IMR-90 (cell line): ENCODE measurements at regions not wholly inside any gene's neighbourhood (a gene's known extent, or its start where the extent isn't known, plus 50 kb on each side); places are given as distances from the start of the nearest gene placed in this dataset.

Experiments used
- ATAC-seq: fragments of 200-7000 bp; cut with Tn5 transposase; 2 replicates; pipeline ENCODE4 v1.9.1; 2020; ENCODE audit warnings: low read depth, mild to moderate bottlenecking, moderate library complexity
- BruUV-seq: library from RNA; stranded (reverse); fragments of 400-500 nt; replicated peaks from 2 replicates; lab custom pipeline; 2021; lab: Mats Ljungman, UMichigan
- CTCF ChIA-PET: fragments of 300-600 bp; formaldehyde crosslinking; extraction: SDS; loops from one replicate; lab custom pipeline; 2021; ENCODE audit warnings: antibody characterized with exemption; lab: Yijun Ruan, JAX
- POLR2A ChIA-PET: fragments of 300-600 bp; sonication (Branson Sonifier 250); formaldehyde crosslinking; loops from one replicate; lab custom pipeline; 2022; ENCODE audit warnings: antibody characterized with exemption; ENCODE audit not compliant: unreplicated experiment; lab: Charles Lee
- DNase-seq: peaks from one replicate; pipeline ENCODE4 v3.0.0; 2013
- H2AFZ ChIP-seq: replicated peaks from 2 replicates; pipeline ENCODE3; 2013; ENCODE audit warnings: low read length, mild to moderate bottlenecking; ENCODE audit not compliant: poor library complexity
- H2AK5ac ChIP-seq: 2 replicates; pipeline ENCODE4 v1.6.1; 2013; ENCODE audit warnings: low read depth, low read length, inconsistent platforms
- H2AK9ac ChIP-seq: replicated peaks from 2 replicates; pipeline ENCODE3; 2013; ENCODE audit warnings: mild to moderate bottlenecking, low read depth, low read length, moderate library complexity; ENCODE audit not compliant: poor library complexity
- H2BK120ac ChIP-seq: 2 replicates; pipeline ENCODE4 v1.6.1; 2013; ENCODE audit warnings: low read depth, low read length, inconsistent platforms
- H2BK15ac ChIP-seq: 3 replicates; pipeline ENCODE4 v1.6.1; 2013; ENCODE audit warnings: low read depth, low read length, inconsistent platforms
- H2BK20ac ChIP-seq: 2 replicates; pipeline ENCODE4 v1.6.1; 2013; ENCODE audit warnings: low read depth, mild to moderate bottlenecking, inconsistent platforms, low read length, moderate library complexity
- H2BK5ac ChIP-seq: 2 replicates; pipeline ENCODE4 v1.6.1; 2013; ENCODE audit warnings: mild to moderate bottlenecking, low read depth, low read length, inconsistent platforms; ENCODE audit not compliant: poor library complexity, severe bottlenecking
- H3K14ac ChIP-seq: replicated peaks from 2 replicates; pipeline ENCODE4 v1.6.1; 2013; ENCODE audit warnings: low read depth, low read length, inconsistent platforms
- H3K18ac ChIP-seq: 2 replicates; pipeline ENCODE4 v1.6.1; 2013; ENCODE audit warnings: low read depth, low read length, control low read depth
- H3K23ac ChIP-seq: 2 replicates; pipeline ENCODE4 v1.6.1; 2013; ENCODE audit warnings: low read depth, low read length, inconsistent platforms
- H3K27ac ChIP-seq: 2 replicates; pipeline ENCODE4 v1.5.1; 2013; ENCODE audit warnings: mild to moderate bottlenecking, control low read depth, low read length; ENCODE audit not compliant: insufficient read depth
- H3K27me3 ChIP-seq: 2 replicates; pipeline ENCODE4 v1.6.1; 2013; ENCODE audit warnings: low read length; ENCODE audit not compliant: control insufficient read depth, insufficient read depth
- H3K36me3 ChIP-seq: 2 replicates; pipeline ENCODE4 v1.6.1; 2013; ENCODE audit warnings: low read length, mixed read lengths; ENCODE audit not compliant: control insufficient read depth, insufficient read depth
- H3K4ac ChIP-seq: 2 replicates; pipeline ENCODE4 v1.6.1; 2013; ENCODE audit warnings: low read depth, low read length, inconsistent platforms
- H3K4me1 ChIP-seq: 2 replicates; pipeline ENCODE4 v1.6.1; 2013; ENCODE audit warnings: low read length, mixed read lengths; ENCODE audit not compliant: control insufficient read depth, insufficient read depth
- H3K4me2 ChIP-seq: 2 replicates; pipeline ENCODE4 v1.6.1; 2013; ENCODE audit warnings: low read depth, mild to moderate bottlenecking, control low read depth, low read length, moderate library complexity
- H3K4me3 ChIP-seq: 2 replicates; pipeline ENCODE4 v1.5.1; 2013; ENCODE audit warnings: low read depth, mild to moderate bottlenecking, control low read depth, low read length, moderate library complexity; ENCODE audit not compliant: insufficient read depth
- H3K56ac ChIP-seq: 2 replicates; pipeline ENCODE4 v1.6.1; 2013; ENCODE audit warnings: low read length, inconsistent platforms; ENCODE audit not compliant: insufficient read depth; ENCODE audit errors: extremely low read depth
- H3K79me1 ChIP-seq, 2 experiments: 2 replicates each; pipeline ENCODE4 v1.6.1; 2013; ENCODE audit warnings: low read length in 2 of 2, inconsistent platforms in 1 of 2, low read depth in 1 of 2
- H3K9ac ChIP-seq: 2 replicates; pipeline ENCODE4 v1.6.1; 2013; ENCODE audit warnings: low read depth, low read length, control low read depth
- H3K9me1 ChIP-seq: 2 replicates; pipeline ENCODE4 v1.6.1; 2013; ENCODE audit warnings: low read length, inconsistent platforms; ENCODE audit not compliant: insufficient read depth
- H3K9me3 ChIP-seq: 2 replicates; pipeline ENCODE4 v1.6.1; 2013; ENCODE audit warnings: low read length; ENCODE audit not compliant: control insufficient read depth, insufficient read depth
- H4K20me1 ChIP-seq: 2 replicates; pipeline ENCODE4 v1.6.1; 2013; ENCODE audit warnings: low read length, inconsistent platforms; ENCODE audit not compliant: insufficient read depth
- H4K5ac ChIP-seq: 2 replicates; pipeline ENCODE4 v1.6.1; 2013; ENCODE audit warnings: mild to moderate bottlenecking, low read depth, low read length, control low read depth
- H4K8ac ChIP-seq, 2 experiments: 2 replicates each; pipeline ENCODE4 v1.6.1; 2013; ENCODE audit warnings: low read depth in 2 of 2, low read length in 2 of 2, control low read depth in 1 of 2, inconsistent platforms in 1 of 2
- H4K91ac ChIP-seq: 2 replicates; pipeline ENCODE4 v1.6.1; 2013; ENCODE audit warnings: low read depth, low read length, inconsistent platforms; ENCODE audit not compliant: insufficient read depth
- BHLHE40 ChIP-seq: fragments of 150-350 bp; IDR thresholded peaks from 2 replicates; pipeline ENCODE4 v1.6.1; 2016; ENCODE audit warnings: mild to moderate bottlenecking, low read depth, low read length
- CEBPB ChIP-seq: IDR thresholded peaks from 2 replicates; pipeline ENCODE4 v1.6.1; 2012; ENCODE audit warnings: low read depth, low read length, improper control_type of control experiment
- CHD1 ChIP-seq: IDR thresholded peaks from 2 replicates; pipeline ENCODE4 v1.6.1; 2012; ENCODE audit warnings: low read depth, low read length, improper control_type of control experiment
- FOS ChIP-seq: fragments of 150-350 bp; IDR thresholded peaks from 2 replicates; pipeline ENCODE4 v1.6.1; 2016; ENCODE audit warnings: low read depth, low read length
- MAFK ChIP-seq: IDR thresholded peaks from 2 replicates; pipeline ENCODE4 v1.6.1; 2012; ENCODE audit warnings: low read depth, low read length, improper control_type of control experiment
- MAZ ChIP-seq: IDR thresholded peaks from 2 replicates; pipeline ENCODE4 v1.6.1; 2012; ENCODE audit warnings: low read depth, mild to moderate bottlenecking, low read length, improper control_type of control experiment, moderate library complexity, borderline replicate concordance
- MXI1 ChIP-seq: IDR thresholded peaks from 2 replicates; pipeline ENCODE4 v1.6.1; 2012; ENCODE audit warnings: low read depth, mild to moderate bottlenecking, low read length, moderate library complexity, borderline replicate concordance
- NFE2L2 ChIP-seq: fragments of 150-350 bp; IDR thresholded peaks from 2 replicates; pipeline ENCODE4 v1.6.1; 2016; ENCODE audit warnings: low read depth, mild to moderate bottlenecking, low read length
- RAD21 ChIP-seq: IDR thresholded peaks from 2 replicates; pipeline ENCODE4 v1.6.1; 2012; ENCODE audit warnings: low read length, improper control_type of control experiment
- RCOR1 ChIP-seq: IDR thresholded peaks from 2 replicates; pipeline ENCODE4 v1.6.1; 2012; ENCODE audit warnings: mild to moderate bottlenecking, low read length, improper control_type of control experiment; ENCODE audit not compliant: insufficient replicate concordance
- WGBS, 2 experiments: methylation state at CpG; one replicate each; pipeline versions ENCODE4 v1.1.5 to v1.1.7; 2013; ENCODE audit warnings: missing lambda C conversion rate in 2 of 2; ENCODE audit not compliant: insufficient read length in 1 of 2; ENCODE audit errors: extremely low coverage in 2 of 2; 5-methylcytosine and 5-hydroxymethylcytosine counted together
- dilution Hi-C: fragments of 300-500 bp; cut with HindIII; formaldehyde crosslinking; loops from one replicate; pipeline ENCODE4 v1.14.3; 2018; ENCODE audit warnings: low sequenced_read_pairs; ENCODE audit not compliant: unreplicated experiment
- in situ Hi-C: fragments of 300-500 bp; cut with MboI; formaldehyde crosslinking; loops from 3 replicates; pipeline ENCODE4 v1.14.3; 2019; ENCODE audit warnings: low sequenced_read_pairs, inconsistent platforms, mixed read lengths
- intact Hi-C: fragments of 100-400 bp; cut with micrococcal nuclease; formaldehyde crosslinking; loops from 2 replicates; pipeline ENCODE4 v1.10.0; 2022
- TF ChIP-seq, protein P1 (sequence below): conservative IDR thresholded peaks from 2 replicates; pipeline ENCODE4 v1.5.1; 2012; ENCODE audit warnings: mild to moderate bottlenecking, low read depth, low read length, improper control_type of control experiment

DNA sequence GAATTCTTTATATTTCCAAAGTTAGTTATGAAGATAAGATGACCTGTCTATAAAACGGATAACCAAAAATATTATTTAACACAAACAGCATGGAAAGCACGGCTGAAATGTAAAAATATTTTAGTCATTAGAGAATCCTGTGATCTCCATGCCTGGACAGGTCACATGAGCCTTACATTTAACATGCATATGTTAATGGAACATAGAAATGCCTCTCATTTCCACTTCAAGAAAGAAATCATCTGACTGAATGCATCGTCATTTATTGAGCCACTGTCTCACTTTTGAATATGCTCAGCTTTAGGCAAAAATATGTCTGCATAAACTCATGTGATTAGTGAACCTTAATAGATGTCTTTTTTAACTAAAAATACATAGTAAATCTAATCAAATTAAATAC is 115.5 kb upstream of the COL24A1 start:
- dilution Hi-C loops: no loop called here
- in situ Hi-C loops: no loop called here

More for the DNA sequence above, 115.5 kb upstream of the COL24A1 start:
- Histone ChIP-seq H3K23ac (no peak overlapping the region), H3K79me1 (no peaks in the 10 kb centered on the region), H3K56ac (no peak overlapping the region), H2AFZ (no peak overlapping the region), H2AK9ac (no peak overlapping the region), H3K9me3 (no peaks in the 10 kb centered on the region), H4K91ac (no peak overlapping the region), H3K18ac (no peak overlapping the region), H3K4ac (no peak overlapping the region), H4K8ac (no peak overlapping the region), H3K4me1 (no peaks in the 10 kb centered on the region), H4K5ac (no peak overlapping the region), H2BK5ac (no peak overlapping the region), H3K27me3 (no peaks in the 10 kb centered on the region), H2AK5ac (no peak overlapping the region), H3K9me1 (no peaks in the 10 kb centered on the region), H2BK120ac (no peak overlapping the region), H3K27ac (no peak overlapping the region), H3K9ac (no peak overlapping the region), H3K14ac (no peak overlapping the region), H3K4me3 (no peak overlapping the region), H4K20me1 (no peaks in the 10 kb centered on the region), H2BK20ac (no peak overlapping the region), H2BK15ac (no peak overlapping the region), H3K36me3 (no peaks in the 10 kb centered on the region), H3K4me2 (no peak overlapping the region)
- POLR2A ChIA-PET: no interaction called here
- ATAC-seq: no peak
- CTCF ChIA-PET: no interaction called here
- TF ChIP-seq RCOR1 (no peak), BHLHE40 (no peak), NFE2L2 (no peak), RAD21 (no peak), MAZ (no peak), MAFK (no peak), FOS (no peak), CHD1 (no peak), MXI1 (no peak), CEBPB (no peak)
- TF ChIP-seq, protein P1, sequence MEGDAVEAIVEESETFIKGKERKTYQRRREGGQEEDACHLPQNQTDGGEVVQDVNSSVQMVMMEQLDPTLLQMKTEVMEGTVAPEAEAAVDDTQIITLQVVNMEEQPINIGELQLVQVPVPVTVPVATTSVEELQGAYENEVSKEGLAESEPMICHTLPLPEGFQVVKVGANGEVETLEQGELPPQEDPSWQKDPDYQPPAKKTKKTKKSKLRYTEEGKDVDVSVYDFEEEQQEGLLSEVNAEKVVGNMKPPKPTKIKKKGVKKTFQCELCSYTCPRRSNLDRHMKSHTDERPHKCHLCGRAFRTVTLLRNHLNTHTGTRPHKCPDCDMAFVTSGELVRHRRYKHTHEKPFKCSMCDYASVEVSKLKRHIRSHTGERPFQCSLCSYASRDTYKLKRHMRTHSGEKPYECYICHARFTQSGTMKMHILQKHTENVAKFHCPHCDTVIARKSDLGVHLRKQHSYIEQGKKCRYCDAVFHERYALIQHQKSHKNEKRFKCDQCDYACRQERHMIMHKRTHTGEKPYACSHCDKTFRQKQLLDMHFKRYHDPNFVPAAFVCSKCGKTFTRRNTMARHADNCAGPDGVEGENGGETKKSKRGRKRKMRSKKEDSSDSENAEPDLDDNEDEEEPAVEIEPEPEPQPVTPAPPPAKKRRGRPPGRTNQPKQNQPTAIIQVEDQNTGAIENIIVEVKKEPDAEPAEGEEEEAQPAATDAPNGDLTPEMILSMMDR: no peak
- DNase-seq: no peak
- intact Hi-C loops: no loop called here
- no CpG with 5 or more reads among the region's 3 CpGs for WGBS, 2 experiments
- BruUV-seq: no TSS peak
